SU-DHL-6 (cell line): ENCODE measurements at regions not wholly inside any gene's neighbourhood (a gene's known extent, or its start where the extent isn't known, plus 50 kb on each side); places are given as distances from the start of the nearest gene placed in this dataset.

ENCODE experiments used
- EZH2phosphoT487 ChIP-seq: fragments of 200-600 bp; sonication (generic), shearing (Covaris generic); conservative IDR thresholded peaks from 2 replicates; pipeline ENCODE4 v1.6.1; 2018; ENCODE audit warnings: mild to moderate bottlenecking, antibody characterized with exemption, low read length, moderate library complexity, mixed read lengths
- TF ChIP-seq, protein P1 (sequence below): fragments of 200-600 bp; sonication (generic); IDR thresholded peaks from one replicate; pipeline ENCODE4 v1.5.1; 2017; ENCODE audit warnings: antibody characterized with exemption, mild to moderate bottlenecking, low read length, moderate library complexity; ENCODE audit not compliant: insufficient read depth, poor library complexity, severe bottlenecking

DNA sequence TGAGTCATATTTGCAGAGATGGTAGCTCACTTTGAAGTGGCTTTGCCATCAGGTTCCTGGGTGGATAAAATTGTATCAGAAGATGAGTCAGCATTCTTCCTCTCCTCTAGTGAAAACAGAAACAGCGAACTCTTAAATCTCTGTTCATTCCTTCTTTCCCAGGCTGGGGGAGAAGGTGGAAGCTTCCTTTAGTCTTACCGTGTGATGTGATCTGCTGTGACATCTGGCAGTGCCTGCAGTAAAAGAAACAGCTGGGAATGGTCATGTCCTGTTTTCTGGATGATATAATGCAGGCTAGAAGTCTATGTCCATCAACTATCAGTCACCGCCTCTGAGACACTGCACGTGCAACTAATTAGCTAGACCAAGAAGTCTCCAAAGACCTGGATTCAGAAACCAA lies 171.6 kb downstream of the VAPA start:
- TF ChIP-seq, protein P1, sequence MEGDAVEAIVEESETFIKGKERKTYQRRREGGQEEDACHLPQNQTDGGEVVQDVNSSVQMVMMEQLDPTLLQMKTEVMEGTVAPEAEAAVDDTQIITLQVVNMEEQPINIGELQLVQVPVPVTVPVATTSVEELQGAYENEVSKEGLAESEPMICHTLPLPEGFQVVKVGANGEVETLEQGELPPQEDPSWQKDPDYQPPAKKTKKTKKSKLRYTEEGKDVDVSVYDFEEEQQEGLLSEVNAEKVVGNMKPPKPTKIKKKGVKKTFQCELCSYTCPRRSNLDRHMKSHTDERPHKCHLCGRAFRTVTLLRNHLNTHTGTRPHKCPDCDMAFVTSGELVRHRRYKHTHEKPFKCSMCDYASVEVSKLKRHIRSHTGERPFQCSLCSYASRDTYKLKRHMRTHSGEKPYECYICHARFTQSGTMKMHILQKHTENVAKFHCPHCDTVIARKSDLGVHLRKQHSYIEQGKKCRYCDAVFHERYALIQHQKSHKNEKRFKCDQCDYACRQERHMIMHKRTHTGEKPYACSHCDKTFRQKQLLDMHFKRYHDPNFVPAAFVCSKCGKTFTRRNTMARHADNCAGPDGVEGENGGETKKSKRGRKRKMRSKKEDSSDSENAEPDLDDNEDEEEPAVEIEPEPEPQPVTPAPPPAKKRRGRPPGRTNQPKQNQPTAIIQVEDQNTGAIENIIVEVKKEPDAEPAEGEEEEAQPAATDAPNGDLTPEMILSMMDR = no peak
- no peak for TF ChIP-seq EZH2phosphoT487
